ENCODE measurements at regions not wholly inside any gene's neighbourhood (a gene's known extent, or its start where the extent isn't known, plus 50 kb on each side); places are given as distances from the start of the nearest gene placed in this dataset.
"Not testable (repeated sequence)": the region's sequence is repeated elsewhere in the genome, so short reads cannot be mapped to it uniquely, and the experiment has no call there.

- not testable (repeated sequence) for TF ChIP-seq POLR2A, CTCF (IDR thresholded peaks at IDR 0.05)
These were observed 73.8 kb downstream of the GPR85 start for GRCh38 chr7:113012862-113013261.

Measured in uterus (tissue), 2 donors.